Gastrocnemius medialis (tissue), 4 donors: ENCODE measurements at regions not wholly inside any gene's neighbourhood (a gene's known extent, or its start where the extent isn't known, plus 50 kb on each side); places are given as distances from the start of the nearest gene placed in this dataset.

Experiments
- ATAC-seq, 2 donors: fragments of 150-250 bp; one replicate each; pipeline ENCODE4 v1.9.1; 2016
- DNase-seq, 2 donors: peaks; one replicate each; pipeline ENCODE4 v3.0.0-alpha.2; 2019
- H3K27ac ChIP-seq, 4 donors: fragments of 200-600 bp; sonication (generic); 1 replicate in 1 of 4; 2 replicates in 3 of 4; pipeline ENCODE4 v1.5.1; 2016 to 2018; ENCODE audit warnings: mild to moderate bottlenecking in 2 of 4, moderate library complexity in 1 of 4
- H3K27me3 ChIP-seq, 3 donors: fragments of 200-600 bp; sonication (generic) in 2 of 3; 1 replicate in 1 of 3; 2 replicates in 2 of 3; pipeline versions ENCODE4 v1.5.1 to v1.6.0; 2016 to 2019; ENCODE audit warnings: mild to moderate bottlenecking in 1 of 3, moderate library complexity in 1 of 3
- H3K36me3 ChIP-seq, 2 donors: fragments of 200-600 bp; sonication (generic) in 1 of 2; one replicate each; pipeline ENCODE4 v1.5.1; 2017 to 2018
- H3K4me1 ChIP-seq, 2 donors: fragments of 200-600 bp; sonication (generic) in 1 of 2; one replicate each; pipeline ENCODE4 v1.5.1; 2016 to 2017; ENCODE audit warnings: mild to moderate bottlenecking in 2 of 2
- H3K4me3 ChIP-seq, 4 donors: fragments of 200-600 bp; sonication (generic) in 3 of 4; 1 replicate in 1 of 4; 2 replicates in 3 of 4; pipeline ENCODE4 v1.5.1; 2016 to 2019; ENCODE audit warnings: mild to moderate bottlenecking in 2 of 4
- H3K9me3 ChIP-seq, 3 donors: fragments of 200-600 bp; sonication (generic) in 2 of 3; 1 replicate in 1 of 3; 2 replicates in 2 of 3; pipeline ENCODE4 v1.5.1; 2016 to 2019
- CTCF ChIP-seq, 5 experiments: fragments of 450-650 bp in 3 of 5; fragments of 200-600 bp in 2 of 5; sonication (generic) in 2 of 5; IDR thresholded peaks in 4 of 5; conservative IDR thresholded peaks in 1 of 5; 1 replicate in 4 of 5; 2 replicates in 1 of 5; pipeline ENCODE4 v1.5.1; 2016 to 2019; ENCODE audit warnings: antibody characterized with exemption in 5 of 5, mild to moderate bottlenecking in 3 of 5, moderate library complexity in 3 of 5
- POLR2A ChIP-seq, 2 donors: fragments of 450-650 bp; IDR thresholded peaks; one replicate each; pipeline ENCODE4 v1.6.1; 2017; ENCODE audit warnings: antibody characterized with exemption in 2 of 2, mild to moderate bottlenecking in 2 of 2, moderate library complexity in 2 of 2
- in situ Hi-C, 4 donors: fragments of 200-750 bp; cut with MboI; loops; one replicate each; pipeline versions ENCODE4 v1.15.0 to v1.8.0; 2017; ENCODE audit warnings: low sequenced_read_pairs in 4 of 4
- intact Hi-C: fragments of 100-400 bp; cut with DNase I; formaldehyde crosslinking; loops from one replicate; pipeline ENCODE4 v1.15.1; 2023; ENCODE audit warnings: low total_unique reads

GRCh38 chr11:92628401-92629292, 340.8 kb upstream of the MTNR1B start:
- in situ Hi-C loops, result no loop called here
- no peak overlapping the region for H3K27ac ChIP-seq
- DNase-seq (no peak), ATAC-seq (no peak)
- no peaks in the 10 kb centered on the region for H3K9me3 ChIP-seq
- intact Hi-C loops, result no loop called here
- TF ChIP-seq POLR2A (IDR thresholded peaks at IDR 0.05), result no peak
- TF ChIP-seq CTCF (IDR thresholded peaks at IDR 0.05 in 4 of 5, conservative IDR thresholded peaks at IDR 0.05 in 1 of 5), result no peak
- no peaks in the 10 kb centered on the region for H3K27me3 ChIP-seq
- H3K4me3 ChIP-seq, result no peak overlapping the region
- H3K36me3 ChIP-seq, result no peaks in the 10 kb centered on the region
- no peaks in the 10 kb centered on the region for H3K4me1 ChIP-seq

GRCh38 chr11:92632495-92632894, 337.0 kb upstream of the MTNR1B start:
- no peak for ATAC-seq
- no peaks in the 10 kb centered on the region for H3K9me3 ChIP-seq
- no peaks in the 10 kb centered on the region for H3K4me1 ChIP-seq
- no peak overlapping the region for H3K4me3 ChIP-seq
- H3K36me3 ChIP-seq, result no peaks in the 10 kb centered on the region
- no peaks in the 10 kb centered on the region for H3K27me3 ChIP-seq
- intact Hi-C loops, result no loop called here
- TF ChIP-seq POLR2A (IDR thresholded peaks at IDR 0.05) (no peak), CTCF (IDR thresholded peaks at IDR 0.05 in 4 of 5, conservative IDR thresholded peaks at IDR 0.05 in 1 of 5) (no peak)
- in situ Hi-C loops, result no loop called here
- no peak for DNase-seq
- H3K27ac ChIP-seq, result no peak overlapping the region

- in situ Hi-C loops, result no loop called here
- ATAC-seq (no peak), DNase-seq (no peak)
- Histone ChIP-seq H3K4me1 (no peaks in the 10 kb centered on the region), H3K4me3 (no peak overlapping the region), H3K36me3 (no peaks in the 10 kb centered on the region), H3K9me3 (no peaks in the 10 kb centered on the region), H3K27ac (no peak overlapping the region), H3K27me3 (no peaks in the 10 kb centered on the region)
- TF ChIP-seq CTCF (IDR thresholded peaks at IDR 0.05 in 4 of 5, conservative IDR thresholded peaks at IDR 0.05 in 1 of 5) (no peak), POLR2A (IDR thresholded peaks at IDR 0.05) (no peak)
- intact Hi-C loops, result no loop called here
These were observed 335.6 kb upstream of the MTNR1B start for GRCh38 chr11:92633820-92634219.

GRCh38 chr11:92636543-92637188, 332.8 kb upstream of the MTNR1B start:
- DNase-seq, result no peak
- in situ Hi-C loops, result no loop called here
- H3K9me3 ChIP-seq, result no peaks in the 10 kb centered on the region
- H3K36me3 ChIP-seq, result no peaks in the 10 kb centered on the region
- H3K27ac ChIP-seq, result no peak overlapping the region
- no peaks in the 10 kb centered on the region for H3K4me1 ChIP-seq
- intact Hi-C loops, result no loop called here
- no peak for ATAC-seq
- TF ChIP-seq CTCF (IDR thresholded peaks at IDR 0.05 in 4 of 5, conservative IDR thresholded peaks at IDR 0.05 in 1 of 5), result no peak
- no peak for TF ChIP-seq POLR2A (IDR thresholded peaks at IDR 0.05)
- H3K27me3 ChIP-seq, result no peaks in the 10 kb centered on the region
- no peak overlapping the region for H3K4me3 ChIP-seq
